HCT116 (cell line): ENCODE measurements at regions not wholly inside any gene's neighbourhood (a gene's known extent, or its start where the extent isn't known, plus 50 kb on each side); places are given as distances from the start of the nearest gene placed in this dataset.

ENCODE experiments used
- ATAC-seq: fragments of 200-7000 bp; cut with Tn5 transposase; 2 replicates; pipeline ENCODE4 v1.9.1; 2020; ENCODE audit warnings: mild to moderate bottlenecking, moderate library complexity
- BruUV-seq: library from RNA; stranded (reverse); fragments of 400-500 nt; replicated peaks from 2 replicates; lab custom pipeline; 2021; lab: Mats Ljungman, UMichigan
- CTCF ChIA-PET: fragments of 300-600 bp; sonication (Branson Sonifier 250); formaldehyde crosslinking; loops from one replicate; lab custom pipeline; 2021; ENCODE audit warnings: antibody characterized with exemption; lab: Charles Lee
- POLR2A ChIA-PET: fragments of 300-600, 350-600 bp; sonication (Branson Sonifier 250); formaldehyde crosslinking; loops from one replicate; lab custom pipeline; 2021; ENCODE audit warnings: antibody characterized with exemption; lab: Charles Lee
- RAD21 ChIA-PET, 2 experiments: fragments of 300-600 bp; sonication (Branson Sonifier 250); formaldehyde crosslinking; loops; one replicate each; lab custom pipeline; 2023; ENCODE audit warnings: low total read pairs in 2 of 2; ENCODE audit not compliant: uncharacterized antibody in 2 of 2, unreplicated experiment in 2 of 2, low non-redundant PET in 1 of 2; lab: Charles Lee
- DNase-seq: peaks from one replicate; pipeline ENCODE4 v3.0.0-alpha.2; 2010; ENCODE audit warnings: low read depth, low spot score
- H2AFZ ChIP-seq: fragments of 200-600 bp; shearing (Covaris generic), sonication (generic); 2 replicates; pipeline ENCODE4 v1.6.1; 2017; ENCODE audit warnings: low read depth, mixed run types, mixed read lengths, antibody characterized with exemption, low read length; ENCODE audit not compliant: poor library complexity, severe bottlenecking
- H3K27ac ChIP-seq: 2 replicates; pipeline ENCODE4 v1.5.1; 2012; ENCODE audit warnings: low read depth, low read length
- H3K27me3 ChIP-seq: fragments of 200-600 bp; sonication (generic); 2 replicates; pipeline ENCODE4 v1.6.1; 2016; ENCODE audit warnings: mixed run types, low read length, mixed read lengths; ENCODE audit not compliant: insufficient read depth
- H3K36me3 ChIP-seq, 2 experiments: fragments of 200-500 bp in 1 of 2; fragments of 200-600 bp in 1 of 2; sonication (Bioruptor generic) in 1 of 2; sonication (generic) in 1 of 2; 2 replicates each; pipeline versions ENCODE4 v1.5.1 to v1.6.1; 2014 to 2016; ENCODE audit warnings: low read length in 2 of 2, inconsistent platforms in 1 of 2, mixed read lengths in 1 of 2, mixed run types in 1 of 2; ENCODE audit not compliant: insufficient read depth in 2 of 2, control insufficient read depth in 1 of 2
- H3K4me1 ChIP-seq, 2 experiments: fragments of 200-600 bp in 1 of 2; sonication (generic) in 1 of 2; 2 replicates each; pipeline versions ENCODE4 v1.5.1 to v1.6.1; 2012 to 2017; ENCODE audit warnings: low read length in 2 of 2, inconsistent platforms in 1 of 2, mild to moderate bottlenecking in 1 of 2, mixed read lengths in 1 of 2, mixed run types in 1 of 2, moderate library complexity in 1 of 2; ENCODE audit not compliant: insufficient read depth in 2 of 2, control insufficient read depth in 1 of 2
- H3K4me2 ChIP-seq: fragments of 200-600 bp; sonication (generic); 2 replicates; pipeline ENCODE4 v1.6.1; 2017; ENCODE audit warnings: mixed run types, low read length, mixed read lengths
- H3K4me3 ChIP-seq, 2 experiments: fragments of 200-600 bp in 1 of 2; sonication (generic) in 1 of 2; replicated peaks in 1 of 2; 2 replicates each; pipeline ENCODE4 v1.5.1; 2011 to 2016; ENCODE audit warnings: low read length in 2 of 2, control low read depth in 1 of 2, low read depth in 1 of 2, mild to moderate bottlenecking in 1 of 2, mixed read lengths in 1 of 2, mixed run types in 1 of 2
- H3K79me2 ChIP-seq: fragments of 200-600 bp; sonication (generic); 2 replicates; pipeline ENCODE4 v1.6.1; 2017; ENCODE audit warnings: mild to moderate bottlenecking, mixed run types, low read length, moderate library complexity, mixed read lengths; ENCODE audit not compliant: insufficient read depth
- H3K9ac ChIP-seq: fragments of 200-600 bp; sonication (generic); 2 replicates; pipeline ENCODE4 v1.6.1; 2016; ENCODE audit warnings: low read length, mixed read lengths
- H3K9me2 ChIP-seq: fragments of 200-600 bp; sonication (generic), shearing (Covaris generic); 2 replicates; pipeline ENCODE4 v1.6.1; 2017; ENCODE audit warnings: mixed run types, mild to moderate bottlenecking, moderate library complexity; ENCODE audit not compliant: insufficient read depth
- H3K9me3 ChIP-seq, 2 experiments: fragments of 200-500 bp in 1 of 2; fragments of 200-600 bp in 1 of 2; sonication (Bioruptor generic) in 1 of 2; sonication (generic) in 1 of 2; 2 replicates each; pipeline ENCODE4 v1.6.1; 2014 to 2017; ENCODE audit warnings: low read length in 2 of 2, mixed read lengths in 2 of 2, inconsistent platforms in 1 of 2, low read depth in 1 of 2, mild to moderate bottlenecking in 1 of 2, mixed run types in 1 of 2, moderate library complexity in 1 of 2; ENCODE audit not compliant: control insufficient read depth in 1 of 2, insufficient read depth in 1 of 2
- H4K20me1 ChIP-seq: fragments of 200-600 bp; sonication (generic), shearing (Covaris generic); 2 replicates; pipeline ENCODE4 v1.6.1; 2017; ENCODE audit warnings: mixed run types, mild to moderate bottlenecking, moderate library complexity; ENCODE audit not compliant: insufficient read depth
- ATF3 ChIP-seq: IDR thresholded peaks from 2 replicates; pipeline ENCODE4 v1.6.1; 2012
- CBX3 ChIP-seq: IDR thresholded peaks from 2 replicates; pipeline ENCODE4 v1.6.1; 2012; ENCODE audit warnings: low read depth
- CTCF ChIP-seq, 3 experiments: fragments of 200-600 bp in 1 of 3; sonication (generic) in 1 of 3; IDR thresholded peaks in 2 of 3; conservative IDR thresholded peaks in 1 of 3; 2 replicates each; pipeline ENCODE4 v1.5.1; 2012 to 2017; ENCODE audit warnings: low read depth in 2 of 3, low read length in 2 of 3, antibody characterized with exemption in 1 of 3, borderline replicate concordance in 1 of 3, control low read depth in 1 of 3, mild to moderate bottlenecking in 1 of 3, mixed read lengths in 1 of 3, mixed run types in 1 of 3, moderate library complexity in 1 of 3; ENCODE audit not compliant: insufficient read depth in 1 of 3
- EZH2 ChIP-seq: fragments of 200-600 bp; sonication (generic); IDR thresholded peaks from 2 replicates; pipeline ENCODE4 v1.6.1; 2017; ENCODE audit warnings: antibody characterized with exemption, mixed run types
- EZH2phosphoT487 ChIP-seq: fragments of 200-600 bp; IDR thresholded peaks from 2 replicates; pipeline ENCODE4 v1.6.1; 2018; ENCODE audit warnings: antibody characterized with exemption, borderline replicate concordance
- FOSL1 ChIP-seq: IDR thresholded peaks from 2 replicates; pipeline ENCODE4 v1.6.1; 2012; ENCODE audit warnings: low read depth
- JUND ChIP-seq: IDR thresholded peaks from 2 replicates; pipeline ENCODE4 v1.6.1; 2012
- MAX ChIP-seq: IDR thresholded peaks from 2 replicates; pipeline ENCODE4 v1.6.1; 2012
- POLR2A ChIP-seq: IDR thresholded peaks from 2 replicates; pipeline ENCODE4 v1.7.0; 2011; ENCODE audit warnings: borderline replicate concordance; ENCODE audit not compliant: insufficient read depth, insufficient read length; ENCODE audit errors: extremely low read depth
- POLR2AphosphoS5 ChIP-seq: IDR thresholded peaks from 2 replicates; pipeline ENCODE4 v1.6.1; 2011; ENCODE audit warnings: mild to moderate bottlenecking, low read depth, low read length, moderate library complexity
- RAD21 ChIP-seq: IDR thresholded peaks from 2 replicates; pipeline ENCODE4 v1.6.1; 2012; ENCODE audit warnings: low read depth, mild to moderate bottlenecking
- REST ChIP-seq: IDR thresholded peaks from 2 replicates; pipeline ENCODE4 v1.6.1; 2012; ENCODE audit warnings: low read depth
- SRF ChIP-seq: IDR thresholded peaks from 2 replicates; pipeline ENCODE4 v1.6.1; 2012; ENCODE audit warnings: low read depth
- YY1 ChIP-seq: IDR thresholded peaks from 2 replicates; pipeline ENCODE4 v1.6.1; 2011; ENCODE audit warnings: low read length, low read depth, moderate library complexity, mild to moderate bottlenecking; ENCODE audit not compliant: insufficient replicate concordance; ENCODE audit errors: extremely low read depth
- ZFX ChIP-seq: fragments of 450-650 bp; IDR thresholded peaks from 2 replicates; pipeline ENCODE4 v1.6.1; 2017
- ZNF274 ChIP-seq: fragments of 200-500 bp; sonication (Bioruptor generic); IDR thresholded peaks from 2 replicates; pipeline ENCODE4 v1.6.1; 2014; ENCODE audit warnings: mild to moderate bottlenecking, low read depth, low read length, inconsistent platforms
- intact Hi-C: fragments of 100-400 bp; cut with micrococcal nuclease; formaldehyde crosslinking; loops from 2 replicates; pipeline ENCODE4 v1.10.0; 2022

GRCh38 chr21:24336491-24336890, 1270.8 kb downstream of the MRPL39 start:
- ChIA-PET CTCF (no interaction called here), POLR2A (no interaction called here), RAD21 (no interaction called here)
- Histone ChIP-seq H3K9ac (no peak overlapping the region), H3K79me2 (no peaks in the 10 kb centered on the region), H3K36me3 (no peaks in the 10 kb centered on the region), H3K4me3 (no peak overlapping the region), H2AFZ (no peak overlapping the region), H3K9me2 (no peaks in the 10 kb centered on the region)
- no peak for ATAC-seq
- intact Hi-C loops, result no loop called here
- TF ChIP-seq YY1 (no peak), REST (no peak), CBX3 (no peak), POLR2A (no peak), MAX (no peak), ATF3 (no peak), FOSL1 (no peak), CTCF (IDR thresholded peaks at IDR 0.05 in 2 of 3, conservative IDR thresholded peaks at IDR 0.05 in 1 of 3; ENCODE audit: borderline replicate concordance in 1 of 3, insufficient read depth in 1 of 3, low read depth in 2 of 3, low read length in 2 of 3) (no peak), ZNF274 (no peak), RAD21 (no peak), POLR2AphosphoS5 (no peak), ZFX (no peak), EZH2 (no peak), JUND (no peak), EZH2phosphoT487 (no peak), SRF (no peak)
- TF ChIP-seq, all 23 proteins: peak for 0
- Histone ChIP-seq H3K27me3 (no peaks in the 10 kb centered on the region), H3K4me2 (no peak overlapping the region), H3K27ac (no peak overlapping the region), H3K4me1 (no peaks in the 10 kb centered on the region), H3K9me3 (peaks cover 18 to 27% of the 10 kb centered on the region in 2 experiments; a peak in 2 of 4 replicates), H4K20me1 (no peaks in the 10 kb centered on the region)
- no TSS peak for BruUV-seq
- no peak for DNase-seq
